Prostate gland (tissue), 2 donors: ENCODE measurements at regions not wholly inside any gene's neighbourhood (a gene's known extent, or its start where the extent isn't known, plus 50 kb on each side); places are given as distances from the start of the nearest gene placed in this dataset.
"Not testable (repeated sequence)": the region's sequence is repeated elsewhere in the genome, so short reads cannot be mapped to it uniquely, and the experiment has no call there.

Experiments used
- DNase-seq: peaks from one replicate; pipeline ENCODE4 v3.0.0-alpha.2; 2019; ENCODE audit warnings: low spot score
- H3K27ac ChIP-seq, 2 donors: fragments of 200-600 bp; sonication (generic); 2 replicates each; pipeline ENCODE4 v1.5.1; 2017 to 2019
- H3K27me3 ChIP-seq: fragments of 200-600 bp; sonication (generic); replicated peaks from 2 replicates; pipeline ENCODE4 v1.5.1; 2019; ENCODE audit not compliant: insufficient read depth
- H3K36me3 ChIP-seq, 2 donors: fragments of 200-600 bp; sonication (generic); 1 replicate in 1 of 2; 2 replicates in 1 of 2; pipeline versions ENCODE4 v1.5.1 to v1.8.1; 2017 to 2019
- H3K4me1 ChIP-seq: fragments of 200-600 bp; sonication (generic); replicated peaks from 2 replicates; pipeline ENCODE4 v1.5.1; 2019
- H3K4me3 ChIP-seq, 2 donors: fragments of 200-600 bp; sonication (generic); 2 replicates each; pipeline ENCODE4 v1.5.1; 2017 to 2019
- H3K9me3 ChIP-seq: fragments of 200-600 bp; sonication (generic); 2 replicates; pipeline ENCODE4 v1.5.1; 2017
- CTCF ChIP-seq, 4 experiments: fragments of 200-600 bp in 2 of 4; fragments of 450-650 bp in 2 of 4; sonication (generic) in 2 of 4; IDR thresholded peaks; 1 replicate in 3 of 4; 2 replicates in 1 of 4; pipeline ENCODE4 v1.5.1; 2016 to 2019; ENCODE audit warnings: antibody characterized with exemption in 4 of 4, mild to moderate bottlenecking in 2 of 4, moderate library complexity in 2 of 4
- POLR2A ChIP-seq: fragments of 450-650 bp; IDR thresholded peaks from one replicate; pipeline ENCODE4 v1.6.1; 2016; ENCODE audit warnings: antibody characterized with exemption, mild to moderate bottlenecking
- POLR2AphosphoS5 ChIP-seq: sonication (generic); formaldehyde crosslinking; IDR thresholded peaks from one replicate; pipeline ENCODE4 v1.6.1; 2017; ENCODE audit warnings: antibody characterized with exemption
- WGBS: methylation state at CpG from one replicate; pipeline ENCODE4 v1.1.5; 2018; 5-methylcytosine and 5-hydroxymethylcytosine counted together
- intact Hi-C: fragments of 100-400 bp; cut with DNase I; formaldehyde crosslinking; loops from one replicate; pipeline ENCODE4 v1.14.2; 2022

- H3K36me3 ChIP-seq: no peaks in the 10 kb centered on the region
- H3K4me3 ChIP-seq: no peak overlapping the region
- H3K4me1 ChIP-seq: peaks cover 4% of the 10 kb centered on the region
- H3K9me3 ChIP-seq: no peaks in the 10 kb centered on the region
- DNase-seq: no peak
- intact Hi-C loops: no loop called here
- H3K27me3 ChIP-seq: no peaks in the 10 kb centered on the region
- peak overlapping the region in 1 of 2 donors; percentile 64 for H3K27ac ChIP-seq
- WGBS: 90% methylated on average over 2 of the region's 2 CpGs
- TF ChIP-seq POLR2AphosphoS5: no peak
These were observed 478.2 kb downstream of the CD83 start for GRCh38 chr6:14595751-14596150.

- H3K4me1 ChIP-seq: peaks cover 4% of the 10 kb centered on the region
- H3K36me3 ChIP-seq: no peaks in the 10 kb centered on the region
- no peaks in the 10 kb centered on the region for H3K9me3 ChIP-seq
- WGBS: 88% methylated on average over 4 of the region's 4 CpGs
- H3K4me3 ChIP-seq: no peak overlapping the region
- peak overlapping the region in 1 of 2 donors; percentile 64 for H3K27ac ChIP-seq
- intact Hi-C loops: no loop called here
- TF ChIP-seq CTCF (IDR thresholded peaks at IDR 0.05) (no peak), POLR2AphosphoS5 (no peak)
- H3K27me3 ChIP-seq: no peaks in the 10 kb centered on the region
- DNase-seq: no peak
These were observed 478.8 kb downstream of the CD83 start for GRCh38 chr6:14596410-14596809.

- intact Hi-C loops: no loop called here
- WGBS: 45% methylated on average over 4 of the region's 4 CpGs
- TF ChIP-seq POLR2AphosphoS5 (no peak), CTCF (IDR thresholded peaks at IDR 0.05) (no peak), POLR2A (no peak)
These were observed 479.5 kb downstream of the CD83 start for GRCh38 chr6:14597090-14597489.

GRCh38 chr6:14598017-14598864, 480.7 kb downstream of the CD83 start:
- H3K27me3 ChIP-seq: no peaks in the 10 kb centered on the region
- intact Hi-C loops: no loop called here
- H3K36me3 ChIP-seq: no peaks in the 10 kb centered on the region
- 61% methylated on average over 6 of the region's 6 CpGs for WGBS
- H3K4me3 ChIP-seq: no peak overlapping the region
- H3K9me3 ChIP-seq: no peaks in the 10 kb centered on the region
- peak; percentile 55 for DNase-seq
- peaks cover 4% of the 10 kb centered on the region for H3K4me1 ChIP-seq
- H3K27ac ChIP-seq: peak overlapping the region in 1 of 2 donors; percentile 64
- peak; percentile 83 for TF ChIP-seq POLR2AphosphoS5
- TF ChIP-seq POLR2A: no peak

More at GRCh38 chr6:14597090-14597489, 479.5 kb downstream of the CD83 start:
- H3K36me3 ChIP-seq: no peaks in the 10 kb centered on the region
- H3K4me1 ChIP-seq: peaks cover 4% of the 10 kb centered on the region
- no peaks in the 10 kb centered on the region for H3K27me3 ChIP-seq
- no peaks in the 10 kb centered on the region for H3K9me3 ChIP-seq
- peak overlapping the region in 1 of 2 donors; percentile 64 for H3K27ac ChIP-seq
- H3K4me3 ChIP-seq: no peak overlapping the region
- DNase-seq: no peak

GRCh38 chr6:14600306-14600705, 482.7 kb downstream of the CD83 start:
- peak overlapping the region in 1 of 2 donors; percentile 64 for H3K27ac ChIP-seq
- H3K27me3 ChIP-seq, intact Hi-C loops, H3K36me3 ChIP-seq, H3K9me3 ChIP-seq, DNase-seq, H3K4me3 ChIP-seq, H3K4me1 ChIP-seq: not testable (repeated sequence)
- WGBS: 95% methylated on average over 8 of the region's 8 CpGs

- Histone ChIP-seq H3K4me1 (peaks cover 4% of the 10 kb centered on the region), H3K27me3 (no peaks in the 10 kb centered on the region), H3K27ac (no peak overlapping the region), H3K9me3 (no peaks in the 10 kb centered on the region), H3K36me3 (no peaks in the 10 kb centered on the region), H3K4me3 (no peak overlapping the region)
- WGBS: 66% methylated on average over 7 of the region's 7 CpGs
- intact Hi-C loops: no loop called here
- TF ChIP-seq POLR2A (no peak), CTCF (IDR thresholded peaks at IDR 0.05) (no peak), POLR2AphosphoS5 (no peak)
- no peak for DNase-seq
These were observed 483.9 kb downstream of the CD83 start for GRCh38 chr6:14601490-14601889.
